Activated CD4-positive, alpha-beta T cell treated with anti-CD3 and anti-CD28 coated beads, Interleukin-2, amount 50 U/mL, for 16 hours (primary cell): ENCODE measurements at regions not wholly inside any gene's neighbourhood (a gene's known extent, or its start where the extent isn't known, plus 50 kb on each side); places are given as distances from the start of the nearest gene placed in this dataset.

ENCODE experiments used
- DNase-seq: peaks from one replicate; pipeline ENCODE4 v3.0.0-alpha.2; 2020

DNA sequence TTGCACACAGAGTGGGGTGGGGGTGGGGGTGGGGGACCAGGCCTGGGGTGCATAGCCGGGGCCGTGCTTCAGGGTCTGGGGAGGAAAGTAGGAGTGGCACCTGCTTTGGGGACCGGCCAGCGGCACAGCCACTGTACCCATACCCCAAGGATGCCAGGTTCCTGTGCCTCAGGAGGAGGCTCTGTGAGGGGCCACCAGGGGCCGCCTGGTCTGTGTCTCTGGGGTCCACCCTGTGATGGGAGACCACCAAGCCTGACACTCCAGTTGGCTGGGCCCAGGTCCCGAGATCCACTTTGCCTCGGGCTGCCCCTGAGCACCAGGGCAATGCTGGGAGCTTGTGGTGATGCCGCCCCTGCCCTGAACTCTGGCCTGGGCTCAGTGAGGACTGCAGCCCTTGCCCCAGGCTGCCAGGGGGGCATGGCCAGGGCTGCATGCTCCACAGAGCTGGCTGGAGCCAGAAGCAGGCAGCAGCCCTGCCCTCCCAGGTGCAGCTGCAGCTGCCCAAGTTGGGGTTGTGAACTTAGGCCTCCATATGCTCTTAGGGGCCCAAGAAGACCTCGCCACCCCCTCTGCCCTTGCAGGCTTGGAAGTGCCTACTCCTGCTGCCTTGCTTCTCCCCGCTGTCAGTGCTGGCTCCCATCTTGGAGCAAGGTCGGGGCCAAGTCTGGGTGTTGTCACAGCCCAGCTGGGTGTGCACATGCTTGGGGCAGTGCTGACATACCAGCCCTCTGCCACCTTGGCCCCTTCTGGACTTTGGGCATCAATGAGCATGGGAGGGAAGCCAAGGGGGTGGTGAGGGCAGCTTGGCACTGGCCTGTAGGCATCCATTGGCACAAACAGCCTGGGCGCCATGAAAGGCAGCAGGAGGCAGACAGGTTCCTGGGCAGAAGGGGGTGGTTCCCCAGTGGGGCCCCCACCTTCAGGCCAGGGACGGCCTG is 123.3 kb upstream of the THY1 start:
- no peak for DNase-seq

DNA sequence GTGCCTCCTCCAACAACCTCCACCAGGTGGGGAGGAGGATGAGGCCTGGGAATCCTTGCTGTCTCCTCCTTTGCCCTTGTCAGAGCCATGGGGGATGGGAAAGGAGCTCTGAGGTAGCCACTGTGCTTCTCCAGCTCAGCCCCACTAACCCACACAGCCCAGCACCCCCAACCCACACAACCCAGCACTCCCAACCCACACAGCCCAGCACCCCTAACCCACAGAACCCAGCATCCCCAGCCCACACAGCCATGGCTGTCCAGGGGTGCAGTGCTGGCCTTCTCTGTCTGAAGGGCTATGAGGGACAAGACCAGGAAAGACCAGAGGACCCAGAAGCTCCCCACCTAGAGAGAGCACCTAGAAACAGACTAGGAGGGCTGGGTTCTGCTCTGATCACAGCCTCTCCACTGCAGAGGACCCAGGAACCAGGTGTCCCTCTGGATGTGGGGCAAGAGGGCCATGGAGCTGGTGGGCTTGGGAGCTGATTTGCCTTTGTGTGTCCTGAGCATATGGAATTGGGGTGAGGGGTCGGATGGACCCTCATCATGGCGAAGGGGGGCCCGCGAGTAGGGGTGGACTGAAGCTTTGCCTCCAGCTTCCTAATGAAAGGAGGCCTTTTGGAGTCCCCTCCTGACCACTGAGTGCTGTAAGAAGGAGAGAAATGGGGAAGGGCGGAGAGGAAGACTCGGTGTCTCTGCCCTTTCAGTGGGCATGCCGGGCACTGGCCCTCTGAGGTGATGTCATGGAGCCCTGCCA is 117.6 kb upstream of the THY1 start:
- DNase-seq: no peak

DNA sequence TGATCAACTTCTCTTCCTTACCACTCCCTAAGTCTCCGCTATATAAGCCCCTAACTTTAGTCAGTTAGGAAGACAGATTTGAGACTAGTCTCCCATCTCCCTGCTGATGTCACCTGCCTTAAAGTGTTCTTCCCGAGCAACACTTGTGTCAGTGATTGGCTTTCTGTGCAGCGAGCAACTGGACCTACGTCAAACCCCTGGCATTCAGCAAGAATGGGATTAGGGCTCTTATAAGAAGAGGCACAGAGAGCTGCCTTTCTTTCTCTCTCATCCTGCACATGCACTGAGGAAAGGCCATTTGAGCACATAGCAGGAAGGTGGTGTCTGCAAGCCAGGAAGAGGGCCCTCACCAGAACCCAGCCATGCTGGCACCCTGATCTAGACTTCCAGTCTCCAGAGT is 116.6 kb upstream of the THY1 start:
- DNase-seq: no peak

DNA sequence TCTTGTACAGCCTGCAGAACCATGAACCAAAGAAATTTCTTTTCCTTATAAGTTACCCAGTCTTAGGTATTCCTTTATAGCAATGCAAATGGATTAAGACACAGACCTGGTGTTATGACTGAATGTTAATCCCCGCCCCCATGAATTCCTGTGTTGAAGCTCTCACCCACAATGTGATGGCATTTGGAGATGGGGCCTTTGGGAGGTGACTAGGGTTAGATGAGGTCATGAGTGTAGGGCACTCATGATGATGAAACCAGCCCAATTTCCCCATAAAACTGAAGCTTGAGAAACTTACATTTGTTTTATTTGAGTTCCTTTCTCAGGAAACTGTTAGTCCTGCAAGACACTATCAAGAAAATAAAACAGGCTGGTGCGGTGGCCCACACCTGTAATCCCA is 115.8 kb upstream of the THY1 start:
- no peak for DNase-seq

DNA sequence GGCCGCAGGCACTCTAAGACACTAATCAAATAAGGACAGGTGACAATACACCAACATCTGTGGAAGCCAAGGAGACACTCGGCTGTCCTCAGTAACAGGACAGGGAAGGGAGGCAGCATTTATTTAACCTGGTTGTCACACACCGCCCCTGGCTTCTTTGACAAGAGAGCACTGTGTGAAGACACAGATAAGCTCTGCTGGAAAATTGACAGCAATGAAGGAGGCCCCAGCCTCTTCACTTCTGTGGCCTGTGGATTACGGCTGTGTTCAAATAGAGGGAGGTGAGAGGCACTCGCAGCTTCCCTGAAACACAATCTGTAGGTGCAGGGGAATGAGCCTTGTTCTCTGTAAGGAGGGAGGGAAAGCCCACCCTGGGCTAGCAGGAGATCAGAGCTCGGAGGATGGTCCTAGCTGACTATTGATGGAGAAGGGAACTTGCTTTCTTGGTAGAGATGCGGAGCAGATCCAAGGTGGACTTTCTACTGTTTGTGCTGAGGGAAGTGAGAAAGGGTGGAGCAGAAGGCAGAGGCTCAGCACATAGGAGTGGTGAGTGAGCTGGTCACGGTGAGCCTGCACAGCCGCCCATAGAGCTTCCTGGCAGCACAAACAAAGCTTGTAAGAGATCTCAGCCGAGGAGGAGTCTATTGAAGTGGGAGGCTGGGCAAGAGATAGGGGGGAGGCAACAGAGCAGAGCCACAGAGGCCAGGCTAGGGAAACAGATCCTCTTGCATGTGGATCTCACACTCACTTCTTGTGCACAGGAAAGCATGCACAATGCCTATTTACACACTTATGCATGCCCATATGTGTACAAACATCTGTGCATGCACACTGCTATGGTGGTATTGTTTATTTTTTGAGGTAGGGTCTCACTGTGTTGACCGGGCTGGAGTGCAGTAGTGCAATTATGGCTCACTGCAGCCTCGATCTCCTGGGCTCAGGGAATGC is 114.6 kb upstream of the THY1 start:
- no peak for DNase-seq

DNA sequence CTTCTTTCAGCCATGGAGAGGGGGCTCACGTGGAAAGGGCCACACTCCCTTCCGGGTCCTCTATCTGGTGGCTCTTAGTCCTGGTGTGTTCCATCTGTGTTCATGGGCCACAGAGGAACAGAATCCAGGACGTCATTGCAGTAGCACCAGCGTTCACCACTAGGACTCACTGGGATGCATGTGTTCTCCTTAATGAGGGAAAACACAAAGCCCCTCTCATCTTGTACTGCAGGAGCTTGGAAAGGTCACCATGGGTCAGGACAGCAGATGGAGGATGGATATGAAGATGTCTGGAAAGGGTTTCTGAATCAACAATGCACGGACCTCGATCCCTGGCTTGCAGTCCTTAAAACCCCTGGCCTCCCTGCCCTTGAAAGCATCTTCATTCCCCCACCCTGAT is 113.8 kb upstream of the THY1 start:
- DNase-seq: no peak

DNA sequence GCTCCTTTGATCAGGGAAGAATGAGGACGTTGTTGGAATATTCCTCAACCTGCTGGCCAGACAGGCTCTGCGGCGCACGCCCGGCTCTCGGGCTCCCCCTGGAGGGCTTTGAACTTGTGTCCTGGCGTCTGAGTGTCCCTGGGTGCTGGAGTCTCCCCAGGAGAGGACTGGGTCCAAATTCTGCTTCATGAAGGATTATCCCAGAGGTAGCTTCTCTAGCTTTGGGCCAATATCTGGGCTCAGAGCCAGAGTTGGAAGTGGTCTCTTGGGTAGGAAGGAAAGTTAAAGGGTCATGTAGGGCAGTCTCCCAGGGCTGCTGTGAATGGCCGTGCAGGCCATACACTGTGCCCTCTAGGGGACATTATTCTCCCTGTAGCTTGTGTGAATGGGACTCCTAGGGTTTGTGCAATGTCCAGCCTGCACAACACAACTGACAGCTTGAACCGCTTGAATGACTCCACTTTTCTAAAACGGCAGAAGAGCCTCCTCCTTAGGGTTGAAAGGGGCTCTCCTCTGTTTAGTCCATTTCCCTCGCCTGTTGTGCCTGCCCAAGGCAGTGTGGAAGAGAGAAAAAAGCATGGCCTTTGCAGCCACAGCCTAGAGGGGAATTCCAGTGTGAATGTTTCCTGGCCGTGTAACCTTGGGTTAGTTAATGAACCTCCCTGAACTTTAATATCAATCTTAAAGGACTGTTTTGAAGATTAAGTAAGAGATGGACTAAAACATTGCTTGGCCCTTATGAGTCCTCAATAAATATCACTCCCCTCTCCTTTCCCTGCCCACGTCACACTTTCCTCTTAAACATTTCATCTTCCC is 111.2 kb upstream of the THY1 start:
- DNase-seq: peak; percentile 49

DNA sequence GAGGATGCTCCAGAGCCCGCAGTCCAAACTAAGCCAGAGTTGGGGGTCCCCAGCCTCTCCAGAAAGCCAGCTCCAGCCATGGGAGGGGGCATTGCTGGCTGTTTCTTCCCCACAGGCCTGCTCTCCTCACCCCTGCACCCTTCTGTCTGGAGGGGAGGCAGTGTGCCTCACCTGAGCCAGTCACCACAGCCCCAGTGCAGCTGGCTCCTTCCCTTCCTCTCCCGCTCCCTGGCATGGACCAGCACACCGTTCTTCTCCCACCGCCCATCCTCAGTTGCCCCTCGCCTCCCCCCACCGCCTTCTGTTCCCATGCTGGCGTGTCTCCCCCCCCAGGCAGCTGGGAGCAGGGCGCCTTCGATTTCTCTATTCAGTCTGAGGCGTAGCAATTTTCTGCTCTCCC is 110.5 kb upstream of the THY1 start:
- no peak for DNase-seq

DNA sequence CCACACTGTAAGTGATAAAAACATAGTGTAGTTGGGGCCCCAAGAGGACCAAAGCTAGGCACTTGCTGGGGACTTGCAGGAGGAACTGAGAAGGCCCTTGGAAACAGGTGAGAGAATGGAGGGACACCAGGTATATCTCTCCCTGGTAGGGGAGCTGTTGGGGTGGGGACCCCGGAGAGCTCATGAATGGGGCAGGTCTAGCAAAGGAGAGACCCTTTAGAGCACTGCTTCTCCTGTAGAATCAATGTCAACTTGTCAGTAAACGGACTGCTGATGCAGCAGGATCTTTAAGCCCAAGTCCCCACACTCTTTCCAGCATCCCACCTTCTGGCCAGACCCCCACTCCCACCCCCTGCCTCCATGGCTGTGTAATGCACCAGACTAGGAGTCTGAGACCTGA is 109.6 kb upstream of the THY1 start:
- no peak for DNase-seq

DNA sequence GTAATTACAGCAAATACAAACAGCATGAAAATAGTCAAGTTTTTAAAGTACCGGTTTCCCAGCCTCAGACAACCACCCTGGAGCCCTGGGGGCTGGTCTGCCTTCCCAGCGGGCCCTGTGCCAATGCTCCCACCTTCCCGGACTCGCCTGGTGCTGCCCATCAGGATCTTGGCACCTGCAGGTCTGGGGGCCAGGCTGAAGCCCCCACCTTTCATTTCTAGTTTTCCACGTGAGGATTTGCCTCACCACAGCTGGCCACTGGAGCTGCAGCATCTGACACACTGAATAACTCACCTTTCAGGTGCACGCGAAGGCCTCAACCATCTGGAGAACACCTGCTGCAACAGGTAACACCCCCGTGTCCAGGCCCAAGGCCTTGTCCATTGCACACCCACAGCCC is 108.7 kb upstream of the THY1 start:
- DNase-seq: no peak

DNA sequence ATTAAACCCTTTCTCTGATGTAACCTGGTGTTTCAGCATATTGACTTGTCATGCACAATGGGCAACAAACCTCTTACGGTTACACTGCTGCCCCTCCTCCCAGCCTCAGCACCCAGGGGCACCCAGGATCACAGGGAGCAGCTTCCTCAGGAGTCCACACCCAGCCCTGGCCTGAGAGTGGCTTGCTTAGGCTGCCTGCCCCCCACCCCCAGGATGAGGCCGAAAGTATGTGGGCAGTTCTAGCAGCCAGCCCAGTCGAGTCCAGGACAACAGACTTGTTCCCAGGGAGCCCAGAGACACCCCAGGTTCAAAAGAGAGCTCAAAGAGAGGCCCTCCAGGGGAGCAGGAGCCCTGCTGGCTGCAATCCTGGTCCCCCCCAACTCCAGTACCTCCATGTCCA is 108.1 kb upstream of the THY1 start:
- no peak for DNase-seq

DNA sequence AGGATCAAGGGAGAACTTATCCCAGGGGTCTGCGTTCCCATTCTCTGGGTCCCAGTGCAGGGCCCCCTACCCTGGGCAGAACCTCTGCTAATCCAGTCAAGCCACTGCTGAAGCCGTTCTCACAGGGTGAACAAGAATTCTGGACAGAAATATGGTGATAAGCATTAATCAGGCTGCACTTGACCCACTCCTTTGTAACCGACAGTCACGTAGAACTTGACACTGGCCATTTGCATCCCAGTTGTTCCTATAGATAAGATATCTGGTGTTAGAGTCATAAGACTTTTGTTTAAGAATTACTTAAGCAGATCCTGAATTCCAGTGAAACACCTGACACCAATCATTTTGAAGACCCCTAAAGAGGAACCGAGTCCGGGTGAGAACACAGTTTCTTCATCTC is 107.5 kb upstream of the THY1 start:
- DNase-seq: no peak

DNA sequence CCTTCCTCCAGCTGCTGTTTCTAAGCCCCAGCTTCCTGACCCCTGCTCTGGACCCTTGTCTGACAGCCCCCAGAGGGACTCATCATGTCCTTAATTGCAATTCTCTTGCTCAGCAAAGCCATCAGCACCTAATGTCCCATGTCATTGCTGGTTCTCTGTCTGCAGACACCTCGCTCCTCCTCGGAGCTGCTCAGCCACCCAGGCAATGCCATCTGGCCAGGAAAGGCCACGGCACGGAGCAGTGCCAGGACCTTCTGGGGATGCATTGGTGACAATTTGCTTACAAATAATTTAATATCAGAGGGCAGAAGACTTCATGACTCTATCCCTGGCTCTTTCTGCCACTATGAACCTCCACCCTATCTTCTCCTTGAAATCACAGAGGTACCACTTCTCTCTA is 107.0 kb upstream of the THY1 start:
- DNase-seq: no peak

DNA sequence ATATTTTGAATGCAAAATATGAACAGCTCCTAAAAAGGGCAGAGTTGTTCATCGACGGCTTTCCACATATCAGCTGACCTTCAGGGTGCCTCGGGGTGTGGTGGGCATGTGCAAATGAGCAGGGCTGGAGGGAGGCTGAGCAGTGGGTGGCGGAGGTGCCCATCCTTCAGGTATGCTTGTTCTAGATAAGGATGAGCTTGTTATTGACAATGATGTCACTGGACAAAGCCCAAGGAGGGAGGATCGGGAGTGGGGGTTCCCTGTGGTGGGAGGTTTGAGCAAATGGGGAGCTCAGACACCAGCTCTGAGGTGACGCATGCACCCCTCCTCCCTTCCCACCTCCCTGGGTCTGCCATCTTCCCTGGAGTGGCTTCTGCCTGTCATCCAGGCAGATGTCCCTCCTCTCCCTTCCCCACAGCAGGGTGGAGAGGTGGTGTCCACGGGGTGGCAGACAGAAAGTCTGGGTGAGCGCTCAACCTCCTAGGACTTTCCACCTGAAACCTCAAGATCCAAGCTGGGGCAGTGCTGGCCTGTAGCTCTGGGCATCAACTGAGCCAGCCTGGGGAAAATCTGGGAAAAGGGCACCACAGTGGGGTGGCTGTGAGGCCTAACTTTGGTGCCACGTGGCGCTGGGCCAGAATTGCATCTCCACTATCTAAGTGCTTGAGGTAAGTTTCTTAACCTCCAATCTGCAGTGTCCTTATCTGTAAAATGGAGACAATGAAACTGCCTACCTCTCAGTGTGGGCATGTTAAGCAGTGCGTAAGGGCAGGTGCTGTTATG is 106.3 kb upstream of the THY1 start:
- DNase-seq: no peak

DNA sequence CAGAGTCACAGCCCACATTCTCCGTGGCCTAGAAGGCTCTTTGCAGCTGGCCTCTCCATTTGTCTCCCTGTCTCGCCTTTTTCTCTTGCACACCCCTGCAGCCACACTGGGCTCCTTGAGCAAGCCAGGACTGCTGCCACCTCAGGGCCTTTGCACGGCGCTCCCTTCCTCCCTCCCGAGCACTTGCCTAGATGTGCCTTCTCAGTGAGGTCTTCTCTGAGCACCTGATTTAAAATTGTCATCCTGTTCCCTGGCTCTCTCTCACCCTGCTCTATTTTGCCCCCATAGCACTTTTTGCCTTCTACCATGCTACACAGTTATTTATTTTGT is 102.9 kb upstream of the THY1 start:
- DNase-seq: no peak

DNA sequence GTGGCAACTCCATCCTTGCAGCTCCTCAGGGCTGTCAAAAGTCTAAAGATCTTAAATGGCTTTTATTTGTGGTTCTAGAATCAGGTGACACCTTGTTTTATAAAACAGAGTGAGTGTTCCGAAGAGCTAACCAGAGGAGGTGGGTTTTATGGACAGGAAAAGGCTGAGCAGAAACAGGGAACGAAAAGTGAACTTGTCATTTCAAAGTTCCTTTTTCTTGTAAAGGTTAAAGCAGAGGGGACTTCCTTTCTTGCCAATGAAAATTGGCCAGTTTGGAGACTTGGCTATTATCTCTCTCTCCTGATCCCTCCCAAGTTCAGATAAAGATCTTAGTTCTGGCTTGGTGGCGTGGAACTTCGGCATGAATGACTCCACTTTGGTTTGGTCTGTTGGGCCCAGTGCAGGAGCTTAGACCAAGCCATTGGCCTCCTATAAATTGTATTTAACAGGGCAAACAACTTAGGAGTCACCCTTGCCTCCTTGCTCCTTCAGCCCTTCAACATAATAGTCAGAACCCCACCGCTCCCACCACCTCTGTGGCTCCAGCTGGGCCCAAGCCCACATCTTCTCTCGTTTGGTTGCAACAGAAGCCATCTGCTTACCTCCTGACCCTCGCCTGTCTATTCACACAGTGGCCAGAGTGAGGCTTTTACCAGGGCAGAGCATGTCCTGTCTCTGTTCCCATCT is 102.4 kb upstream of the THY1 start:
- DNase-seq: no peak

DNA sequence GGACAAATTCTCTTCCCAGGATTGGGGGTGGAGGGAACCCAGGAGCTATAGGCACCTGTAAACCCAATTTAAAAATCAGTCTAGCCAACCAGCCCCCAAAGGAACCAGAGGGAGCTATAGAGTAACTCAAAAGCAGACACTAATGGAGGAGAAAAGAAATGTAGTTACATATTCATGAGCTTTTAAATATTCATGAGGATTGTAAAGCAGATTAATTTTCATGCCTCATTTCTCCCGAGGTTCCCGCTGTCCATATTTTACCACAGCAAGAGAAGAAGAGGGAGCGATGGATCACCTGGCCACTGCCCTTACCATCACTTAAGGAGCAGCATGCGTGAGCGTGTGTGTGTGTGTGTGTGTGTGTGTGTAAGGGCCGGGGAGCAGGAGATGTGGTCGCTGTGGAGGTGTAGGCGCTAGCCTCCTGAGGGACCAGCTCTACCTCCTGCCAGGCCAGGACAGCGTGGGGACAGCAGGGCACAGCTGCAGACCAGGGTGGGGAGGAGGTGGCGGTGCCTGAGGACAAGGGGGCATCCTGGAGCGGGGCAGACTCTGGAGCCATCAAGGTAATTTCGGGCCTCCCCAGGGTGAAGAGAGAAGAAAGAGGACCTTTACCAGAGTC is 100.7 kb upstream of the THY1 start:
- DNase-seq: no peak

DNA sequence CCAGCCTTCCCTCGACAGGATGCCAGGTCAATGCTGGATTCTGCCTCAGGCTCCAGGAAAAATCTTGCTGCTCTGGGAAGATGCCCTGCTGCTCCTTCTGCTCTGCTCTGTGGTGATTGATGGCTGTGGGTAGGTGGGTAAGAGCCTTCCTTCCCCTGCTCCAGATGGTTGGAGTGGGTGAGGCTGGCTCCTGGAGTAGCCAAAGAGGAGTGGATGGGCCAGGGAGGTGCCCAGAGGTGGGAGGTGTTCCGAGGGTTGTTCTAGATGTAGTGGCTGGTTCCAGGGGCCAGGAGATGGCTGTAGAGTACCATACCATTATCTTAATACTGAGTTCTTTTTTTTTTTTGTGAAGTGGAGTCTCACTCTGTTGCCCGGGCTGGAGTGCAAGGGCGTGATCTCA is 99.6 kb upstream of the THY1 start:
- no peak for DNase-seq

DNA sequence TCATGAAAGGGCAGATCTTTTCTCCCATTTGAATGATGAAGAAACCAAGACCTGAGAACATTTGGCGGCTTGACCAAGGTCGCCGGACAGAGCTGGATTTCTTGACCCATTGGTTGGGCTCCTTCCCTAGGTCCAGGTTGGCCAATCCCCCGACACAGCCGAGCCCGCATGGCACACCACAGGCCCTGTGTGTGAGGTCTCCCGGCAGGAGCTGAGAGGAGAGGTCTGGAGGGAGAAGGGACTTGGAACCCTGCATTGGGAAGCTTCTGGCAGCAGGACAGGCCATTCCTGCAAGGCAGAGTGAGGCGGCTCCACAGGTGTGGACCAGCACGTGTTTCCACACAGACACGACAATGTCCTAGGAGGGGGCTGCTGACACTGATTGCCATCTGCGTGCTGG is 98.6 kb upstream of the THY1 start:
- DNase-seq: no peak

DNA sequence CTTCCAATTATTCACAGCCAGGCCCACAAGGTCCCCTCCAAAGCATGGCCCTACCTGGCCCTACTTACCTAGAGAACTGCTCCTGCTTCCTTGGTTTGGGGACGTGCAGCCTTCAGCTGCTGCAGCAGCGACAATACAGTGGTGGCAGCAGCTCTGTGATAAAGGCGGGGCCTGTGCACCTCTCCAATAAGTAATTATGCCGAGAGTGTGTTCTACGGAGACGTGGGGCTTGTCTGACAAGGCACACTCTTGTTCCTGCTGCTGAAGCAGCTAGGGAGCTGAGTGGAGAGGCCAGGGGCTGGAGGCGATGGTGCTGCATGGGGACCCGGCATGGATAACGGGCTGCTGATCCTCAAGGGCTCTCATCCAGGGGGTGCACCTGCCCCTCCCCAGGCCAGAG is 98.0 kb upstream of the THY1 start:
- no peak for DNase-seq

DNA sequence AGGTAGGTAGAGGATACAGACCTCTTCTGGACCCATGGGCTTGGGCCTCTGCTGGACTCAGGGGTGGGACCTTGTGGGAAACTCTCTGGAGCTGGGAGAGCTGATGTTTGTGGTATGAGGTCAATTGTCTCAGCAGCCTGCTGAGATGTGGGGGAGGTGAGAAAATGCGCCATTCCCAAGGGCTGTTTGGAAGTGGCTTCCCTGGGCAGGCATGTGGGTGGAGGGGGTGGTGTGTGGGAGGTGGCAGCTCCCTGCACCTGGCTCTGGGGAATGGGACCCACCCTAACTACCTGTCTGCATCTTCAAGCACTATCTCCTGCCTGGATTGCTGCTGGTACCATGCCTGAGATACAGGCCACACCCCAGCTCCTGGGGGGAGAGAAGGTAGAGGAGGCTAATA is 97.4 kb upstream of the THY1 start:
- DNase-seq: no peak
